Endothelial cell of umbilical vein (primary cell): ENCODE measurements at regions not wholly inside any gene's neighbourhood (a gene's known extent, or its start where the extent isn't known, plus 50 kb on each side); places are given as distances from the start of the nearest gene placed in this dataset.
"Not testable (repeated sequence)": the region's sequence is repeated elsewhere in the genome, so short reads cannot be mapped to it uniquely, and the experiment has no call there.

Experiments
- BruUV-seq: library from RNA; stranded (reverse); fragments of 400-500 nt; replicated peaks from 2 replicates; lab custom pipeline; 2021; lab: Mats Ljungman, UMichigan
- CTCF ChIA-PET: fragments of 300-600, 350-600 bp; sonication (Branson Sonifier 250); formaldehyde crosslinking; loops from one replicate; lab custom pipeline; 2021; ENCODE audit warnings: antibody characterized with exemption, inconsistent platforms; lab: Charles Lee
- POLR2A ChIA-PET: fragments of 300-600, 350-600 bp; sonication (Branson Sonifier 250); formaldehyde crosslinking; loops from one replicate; lab custom pipeline; 2021; ENCODE audit warnings: antibody characterized with exemption, inconsistent platforms; lab: Charles Lee
- DNase-seq: peaks from one replicate; pipeline ENCODE4 v3.0.0-alpha.2; 2011; ENCODE audit warnings: low read depth, low spot score
- FAIRE-seq: peaks from 2 replicates; lab custom pipeline; 2011; peaks lifted over from hg19 to GRCh38; lab: Jason Lieb, UNC
- H2AFZ ChIP-seq: 2 replicates; pipeline ENCODE4 v1.6.0; 2012; ENCODE audit warnings: low read depth, low read length, control low read depth, inconsistent platforms
- H3K27ac ChIP-seq: 2 replicates; pipeline ENCODE4 v1.5.1; 2011; ENCODE audit warnings: low read depth, mild to moderate bottlenecking, control low read depth, low read length, moderate library complexity; ENCODE audit not compliant: insufficient read depth
- H3K27me3 ChIP-seq, 2 experiments: 2 replicates each; pipeline versions ENCODE4 v1.6.0 to v1.6.1; 2011; ENCODE audit warnings: low read length in 2 of 2, mixed read lengths in 1 of 2; ENCODE audit not compliant: control insufficient read depth in 2 of 2, insufficient read depth in 2 of 2
- H3K36me3 ChIP-seq, 2 experiments: 2 replicates in 1 of 2; 3 replicates in 1 of 2; pipeline ENCODE4 v1.5.1; 2011; ENCODE audit warnings: low read length in 2 of 2, mild to moderate bottlenecking in 1 of 2, moderate library complexity in 1 of 2; ENCODE audit not compliant: control insufficient read depth in 2 of 2, insufficient read depth in 2 of 2; ENCODE audit errors: extremely low read depth in 1 of 2
- H3K4me1 ChIP-seq: 3 replicates; pipeline ENCODE4 v1.5.1; 2011; ENCODE audit warnings: mild to moderate bottlenecking, low read length; ENCODE audit not compliant: control insufficient read depth, insufficient read depth; ENCODE audit errors: extremely low read depth
- H3K4me2 ChIP-seq: 2 replicates; pipeline ENCODE4 v1.6.1; 2011; ENCODE audit warnings: low read length, control low read depth, mixed read lengths; ENCODE audit not compliant: insufficient read depth
- H3K4me3 ChIP-seq, 3 experiments: fragments of 200-600 bp in 1 of 3; sonication (generic), shearing (Covaris generic) in 1 of 3; replicated peaks in 1 of 3; 2 replicates each; pipeline ENCODE4 v1.5.1; 2011 to 2016; ENCODE audit warnings: control low read depth in 3 of 3, low read length in 3 of 3, mild to moderate bottlenecking in 2 of 3, inconsistent platforms in 1 of 3, low read depth in 1 of 3, moderate library complexity in 1 of 3; ENCODE audit not compliant: insufficient read depth in 1 of 3
- H3K79me2 ChIP-seq: 2 replicates; pipeline ENCODE4 v1.6.0; 2012; ENCODE audit warnings: low read length, inconsistent platforms; ENCODE audit not compliant: control insufficient read depth, insufficient read depth
- H3K9ac ChIP-seq: replicated peaks from 2 replicates; pipeline ENCODE3; 2011; ENCODE audit warnings: low read length, control low read depth; ENCODE audit not compliant: insufficient read depth; ENCODE audit errors: extremely low read depth
- H3K9me1 ChIP-seq: replicated peaks from 3 replicates; pipeline ENCODE4 v1.6.0; 2011; ENCODE audit warnings: mild to moderate bottlenecking, low read length; ENCODE audit not compliant: control insufficient read depth, insufficient read depth; ENCODE audit errors: extremely low read depth
- H3K9me3 ChIP-seq: replicated peaks from 2 replicates; pipeline ENCODE4 v1.5.1; 2012; ENCODE audit warnings: low read length, inconsistent platforms; ENCODE audit not compliant: control insufficient read depth, insufficient read depth
- H4K20me1 ChIP-seq: replicated peaks from 2 replicates; pipeline ENCODE3; 2011; ENCODE audit warnings: mild to moderate bottlenecking, low read length; ENCODE audit not compliant: control insufficient read depth, insufficient read depth; ENCODE audit errors: extremely low read depth
- CTCF ChIP-seq, 2 donors: IDR thresholded peaks; 1 replicate in 1 of 2; 2 replicates in 1 of 2; pipeline ENCODE4 v1.5.1; 2011; ENCODE audit warnings: low read length in 2 of 2, mild to moderate bottlenecking in 2 of 2, moderate library complexity in 2 of 2, control low read depth in 1 of 2, inconsistent platforms in 1 of 2, low read depth in 1 of 2; ENCODE audit not compliant: insufficient read depth in 1 of 2; ENCODE audit errors: extremely low read depth in 1 of 2
- EZH2 ChIP-seq: IDR thresholded peaks from 2 replicates; pipeline ENCODE4 v1.6.1; 2012; ENCODE audit warnings: borderline replicate concordance, low read depth, mild to moderate bottlenecking, moderate library complexity, low read length, inconsistent platforms; ENCODE audit not compliant: severe bottlenecking
- FOS ChIP-seq: IDR thresholded peaks from 2 replicates; pipeline ENCODE4 v1.6.1; 2011; ENCODE audit warnings: mild to moderate bottlenecking, low read length, moderate library complexity, borderline replicate concordance; ENCODE audit not compliant: insufficient read depth
- GATA2 ChIP-seq: IDR thresholded peaks from 2 replicates; pipeline ENCODE4 v1.7.0; 2011; ENCODE audit warnings: low read depth, mild to moderate bottlenecking, moderate library complexity, mixed read lengths, low read length; ENCODE audit not compliant: insufficient read length, insufficient read depth
- JUN ChIP-seq: IDR thresholded peaks from 2 replicates; pipeline ENCODE4 v1.6.1; 2011; ENCODE audit warnings: borderline replicate concordance, low read depth; ENCODE audit not compliant: insufficient read length, insufficient read depth
- MAX ChIP-seq: IDR thresholded peaks from 2 replicates; pipeline ENCODE4 v1.6.1; 2011; ENCODE audit not compliant: insufficient read depth, insufficient read length
- MYC ChIP-seq: IDR thresholded peaks from one replicate; pipeline ENCODE4 v1.6.1; 2011; ENCODE audit warnings: mild to moderate bottlenecking, low read depth, low read length
- POLR2A ChIP-seq: IDR thresholded peaks from 2 replicates; pipeline ENCODE4 v1.6.1; 2012; ENCODE audit warnings: low read depth, mild to moderate bottlenecking, control low read depth, low read length
- POLR2AphosphoS5 ChIP-seq: IDR thresholded peaks from 2 replicates; pipeline ENCODE4 v1.6.1; 2012; ENCODE audit warnings: low read depth, mild to moderate bottlenecking, control low read depth, low read length, moderate library complexity; ENCODE audit not compliant: insufficient read depth
- dilution Hi-C: fragments of 300-500 bp; cut with MboI; formaldehyde crosslinking; loops from one replicate; pipeline ENCODE4 v1.15.0; 2019; ENCODE audit warnings: low sequenced_read_pairs; ENCODE audit not compliant: extremely low pct_ligation_motif_present
- intact Hi-C: fragments of 100-400 bp; cut with micrococcal nuclease; formaldehyde crosslinking; loops from one replicate; pipeline ENCODE4 v1.10.0; 2022

DNA sequence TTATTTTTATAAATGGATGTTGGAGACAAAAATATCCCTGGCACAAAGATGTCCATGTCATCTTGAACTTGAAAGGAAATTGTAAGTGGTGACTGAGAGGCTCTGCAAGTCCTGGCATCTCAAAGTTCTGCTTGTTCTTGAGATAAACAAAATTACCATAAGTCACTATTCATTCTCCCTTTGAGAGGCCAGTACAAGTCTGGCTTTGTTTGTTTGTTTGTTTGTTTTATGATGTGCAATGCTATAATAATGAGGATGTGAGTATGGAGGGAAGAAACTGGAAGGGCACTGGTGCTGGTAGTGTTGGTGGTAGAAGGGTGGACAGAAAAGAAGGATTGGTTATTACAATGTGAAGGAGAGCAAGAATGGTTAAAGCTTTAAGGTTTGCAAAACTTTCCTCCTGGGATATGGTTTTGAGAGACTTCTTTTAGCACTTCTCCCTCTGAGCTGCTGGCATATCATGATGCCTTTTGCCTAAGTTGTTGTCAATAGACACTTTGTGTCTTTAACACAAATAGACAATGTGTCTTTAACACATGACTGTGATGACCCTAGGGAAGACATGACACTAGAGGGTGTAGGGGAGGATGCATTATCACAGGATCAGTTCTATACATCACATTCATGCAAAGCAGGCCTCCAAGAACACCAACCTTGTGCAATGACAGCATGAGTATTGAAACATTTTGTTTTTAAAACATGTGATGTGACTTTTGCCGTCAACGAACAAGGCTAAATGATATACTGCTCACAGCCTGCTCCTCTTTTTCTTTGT is 880.5 kb upstream of the GOT2 start:
- no peaks in the 10 kb centered on the region for H3K79me2 ChIP-seq
- H3K9me1 ChIP-seq = no peaks in the 10 kb centered on the region
- no peaks in the 10 kb centered on the region for H3K36me3 ChIP-seq
- TF ChIP-seq CTCF (IDR thresholded peaks at IDR 0.05; ENCODE audit: extremely low read depth in 1 of 2, insufficient read depth in 1 of 2, low read depth in 1 of 2, low read length in 2 of 2) (no peak), EZH2 (no peak), MYC (no peak), GATA2 (no peak), POLR2A (no peak), FOS (no peak), MAX (no peak), JUN (no peak), POLR2AphosphoS5 (no peak)
- intact Hi-C loops = no loop called here
- no peak overlapping the region for H3K4me3 ChIP-seq
- no peaks in the 10 kb centered on the region for H3K9me3 ChIP-seq
- no peaks in the 10 kb centered on the region for H3K4me1 ChIP-seq
- POLR2A ChIA-PET = no interaction called here
- dilution Hi-C loops = no loop called here
- no TSS peak for BruUV-seq
- H3K27ac ChIP-seq = no peak overlapping the region
- H3K9ac ChIP-seq = no peak overlapping the region
- no peaks in the 10 kb centered on the region for H3K27me3 ChIP-seq
- CTCF ChIA-PET = no interaction called here
- H2AFZ ChIP-seq = no peak overlapping the region
- FAIRE-seq (no peak), DNase-seq (no peak)
- no peaks in the 10 kb centered on the region for H4K20me1 ChIP-seq
- no peak overlapping the region for H3K4me2 ChIP-seq

- BruUV-seq, FAIRE-seq, H3K9me3 ChIP-seq, H3K4me3 ChIP-seq, H3K79me2 ChIP-seq, H3K9me1 ChIP-seq, POLR2A ChIA-PET, H3K27ac ChIP-seq, H3K9ac ChIP-seq, CTCF ChIA-PET, H2AFZ ChIP-seq, H3K4me2 ChIP-seq, intact Hi-C loops, H4K20me1 ChIP-seq, H3K27me3 ChIP-seq, DNase-seq, H3K36me3 ChIP-seq, dilution Hi-C loops, H3K4me1 ChIP-seq: not testable (repeated sequence)
Observed at GRCh38 chr16:59612910-59613620, 878.9 kb upstream of the GOT2 start.
